ENCODE measurements at regions not wholly inside any gene's neighbourhood (a gene's known extent, or its start where the extent isn't known, plus 50 kb on each side); places are given as distances from the start of the nearest gene placed in this dataset.

GRCh38 chr2:180776921-180777320 lies 203.5 kb upstream of the UBE2E3 start:
- TF ChIP-seq EP300 (IDR thresholded peaks at IDR 0.05) (no peak), CTCF (IDR thresholded peaks at IDR 0.05) (no peak), POLR2AphosphoS5 (IDR thresholded peaks at IDR 0.05) (no peak), POLR2A (IDR thresholded peaks at IDR 0.05) (no peak)

Measured in sigmoid colon (tissue), 4 donors.